GM19238 (cell line): ENCODE measurements at regions not wholly inside any gene's neighbourhood (a gene's known extent, or its start where the extent isn't known, plus 50 kb on each side); places are given as distances from the start of the nearest gene placed in this dataset.

Source experiments
- DNase-seq: peaks from one replicate; pipeline ENCODE4 v3.0.0; 2011; ENCODE audit warnings: low spot score; ENCODE audit not compliant: insufficient read length

DNA sequence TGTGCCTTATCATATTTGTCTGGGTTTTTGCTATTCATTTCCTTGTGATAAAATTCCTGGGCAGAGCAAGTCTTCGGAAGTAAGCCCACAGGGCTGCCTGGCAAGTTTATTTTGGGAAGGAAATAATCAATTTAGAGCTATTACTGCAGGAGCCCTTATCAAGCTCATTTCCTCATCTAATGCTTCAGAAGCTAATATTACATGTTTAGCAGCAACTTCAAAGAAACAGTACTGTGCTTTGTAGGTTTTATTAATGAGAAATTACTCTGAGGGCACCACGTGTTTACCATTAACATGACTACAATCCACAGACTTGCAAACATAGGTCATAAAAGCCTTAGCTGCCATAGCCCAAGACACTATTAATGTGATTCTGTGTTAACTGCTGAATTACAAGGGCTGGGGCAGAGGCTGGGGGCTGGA, 540.0 kb downstream of the SPRY1 start:
- no peak for DNase-seq

DNA sequence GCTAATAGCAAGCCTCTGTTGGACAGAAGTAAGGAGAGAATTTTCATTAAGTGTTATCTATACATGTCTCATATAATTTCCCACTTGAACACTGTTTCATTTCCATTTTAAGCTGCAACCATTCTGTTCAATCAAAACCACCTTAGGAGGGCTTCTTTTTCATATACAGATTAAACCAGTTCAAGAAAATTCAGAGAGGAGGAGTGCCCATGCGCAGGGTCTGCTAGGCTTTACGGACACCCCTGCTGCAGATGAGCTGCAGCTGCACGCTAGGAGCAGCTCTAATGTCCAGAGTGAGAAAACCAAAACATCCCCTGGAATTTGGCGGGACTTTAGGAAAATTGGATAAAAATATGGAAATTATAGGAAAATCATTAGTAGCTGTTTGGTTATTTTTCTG, 541.0 kb downstream of the SPRY1 start:
- DNase-seq: no peak

DNA sequence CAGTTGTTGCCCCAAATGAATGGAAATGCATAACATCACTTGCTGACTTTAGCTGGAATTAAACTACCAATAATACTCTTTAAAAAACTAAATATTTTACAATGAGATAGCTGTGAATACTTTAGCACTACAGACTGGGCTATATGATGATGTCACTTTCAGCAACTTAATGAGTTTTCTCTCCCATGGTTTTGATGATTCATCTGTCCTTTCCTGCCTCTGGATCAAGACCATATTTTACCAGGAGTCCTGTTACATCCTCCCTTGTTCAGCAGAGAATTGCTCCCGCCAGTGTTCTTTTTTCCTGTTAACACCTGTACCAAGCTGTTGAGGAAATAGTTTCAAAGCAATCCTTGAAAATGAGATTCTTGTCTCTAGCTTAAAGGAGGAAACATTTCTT, 543.0 kb downstream of the SPRY1 start:
- no peak for DNase-seq

DNA sequence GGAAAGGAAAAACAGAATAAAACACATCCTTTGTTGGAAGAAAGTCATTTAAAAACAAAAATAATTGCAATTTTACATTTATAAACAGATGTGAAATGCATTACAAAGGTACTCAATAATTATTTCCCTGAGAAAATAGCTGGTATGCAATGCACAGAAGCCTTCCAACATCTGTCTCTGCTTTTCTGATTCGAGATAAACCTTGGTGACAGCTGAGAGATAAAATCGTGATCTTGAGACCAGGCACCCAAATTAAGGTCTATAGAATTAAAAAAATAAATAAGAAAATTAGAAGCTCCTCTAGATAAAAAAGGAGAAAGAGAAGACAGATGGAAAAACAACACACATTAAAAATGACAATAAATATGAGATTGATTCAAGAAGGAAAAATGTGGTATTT, 544.0 kb downstream of the SPRY1 start:
- no peak for DNase-seq

DNA sequence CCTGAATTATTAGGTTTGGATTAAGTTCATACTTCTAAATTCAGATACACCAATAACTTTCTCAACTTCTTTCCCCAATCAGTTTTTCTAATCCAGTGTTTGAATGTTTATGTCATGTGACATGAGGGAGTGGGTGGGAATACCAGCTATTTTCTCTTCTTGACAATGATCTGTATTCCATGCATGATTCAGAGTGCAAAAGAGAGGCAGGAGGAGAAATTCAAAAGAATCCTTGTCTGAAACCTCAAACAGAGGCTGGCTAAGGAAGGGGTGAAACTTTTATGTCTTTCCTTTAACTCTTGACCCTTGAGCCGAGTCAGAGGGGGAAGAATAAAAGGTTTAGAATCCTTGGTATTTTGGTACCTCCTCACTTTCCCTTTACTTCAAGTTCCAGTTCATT, 544.7 kb downstream of the SPRY1 start:
- no peak for DNase-seq

DNA sequence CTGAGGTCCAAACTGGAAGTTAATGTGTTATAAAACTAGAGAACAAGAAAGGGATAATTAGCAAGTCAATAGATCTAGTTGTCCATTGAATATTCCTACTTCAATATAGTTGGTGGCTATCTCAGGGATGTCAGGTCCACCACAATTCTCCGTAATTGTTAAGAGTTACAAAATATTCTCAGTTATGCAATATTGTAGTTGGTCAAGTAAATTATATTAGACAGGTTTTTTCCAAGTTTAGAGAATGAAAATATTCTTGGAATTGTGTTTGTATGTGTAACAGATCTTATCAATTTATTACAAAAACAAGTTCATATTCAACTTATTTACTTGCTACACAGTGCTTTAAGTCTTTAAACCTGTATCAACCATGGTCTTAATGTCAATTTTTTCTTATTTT, 547.4 kb downstream of the SPRY1 start:
- DNase-seq: no peak

DNA sequence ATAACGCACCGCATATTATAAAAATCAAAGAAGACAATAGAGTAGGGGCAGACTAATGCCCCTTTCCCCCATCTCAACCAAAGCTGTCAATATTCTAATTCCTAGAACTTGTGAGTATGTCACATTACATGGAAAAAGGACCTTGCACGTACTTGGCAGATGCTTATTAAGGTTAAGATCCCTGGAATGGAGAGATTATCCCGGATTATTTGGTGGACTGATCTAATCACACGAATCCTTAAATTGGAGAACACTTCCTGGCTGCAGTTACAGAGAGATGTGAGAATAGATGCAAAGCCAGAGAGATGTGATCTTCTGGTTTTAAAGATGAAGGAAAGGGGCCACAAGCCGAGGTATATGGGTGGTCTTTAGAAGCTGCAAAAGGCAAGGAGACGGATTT, 548.7 kb downstream of the SPRY1 start:
- DNase-seq: no peak

DNA sequence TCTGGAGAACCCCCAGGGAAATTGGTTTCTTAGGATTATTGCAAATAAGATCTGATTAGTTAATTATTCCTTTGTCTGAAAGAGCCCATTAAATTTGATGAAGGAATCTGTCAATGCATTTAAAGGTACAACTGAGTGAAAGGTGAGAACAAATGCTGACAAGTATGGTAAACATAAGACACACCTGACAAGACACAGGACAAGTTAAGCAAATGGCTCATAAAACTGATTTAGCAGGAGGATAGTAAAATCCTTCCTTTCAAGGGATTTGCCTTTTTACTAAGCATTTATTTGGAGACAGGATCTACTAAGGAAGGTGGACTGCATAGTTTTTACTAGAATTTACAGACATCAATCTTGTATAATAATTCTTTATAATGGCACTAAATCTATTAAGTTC, 553.9 kb downstream of the SPRY1 start:
- DNase-seq: no peak

DNA sequence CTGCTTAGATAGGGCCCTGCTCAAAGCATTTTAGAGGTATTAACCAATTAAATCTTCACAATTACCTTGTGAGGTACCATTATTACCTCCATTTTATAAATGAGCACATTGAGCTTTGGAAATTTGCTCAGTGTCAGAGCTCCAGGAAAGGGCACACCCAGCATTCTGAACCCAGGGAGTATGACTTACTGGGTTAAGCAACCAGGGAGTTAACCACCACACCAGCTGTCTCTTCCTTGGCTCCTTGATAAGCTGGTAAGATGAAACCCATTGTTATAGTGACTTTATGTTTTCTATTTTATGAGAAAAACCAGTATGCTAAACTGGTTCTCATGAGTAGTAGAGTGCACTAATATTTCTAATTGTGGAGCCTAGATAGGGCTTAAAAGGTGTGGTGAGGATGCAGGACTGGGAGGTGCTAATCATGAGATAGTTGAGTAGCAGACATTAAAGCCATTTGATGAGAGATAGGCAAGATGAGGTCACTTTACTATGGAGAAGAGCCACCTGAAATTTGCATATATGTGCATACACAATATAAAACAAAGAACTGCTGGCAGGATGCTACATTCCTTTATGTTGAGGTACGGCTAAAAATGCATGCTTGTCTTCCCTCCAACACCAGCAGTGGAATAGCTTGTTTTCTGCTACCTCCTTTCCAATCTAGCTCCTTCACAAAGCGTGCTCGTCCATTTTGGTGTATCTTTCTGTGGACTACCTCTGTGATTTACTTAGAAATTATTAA, 556.1 kb downstream of the SPRY1 start:
- DNase-seq: no peak

DNA sequence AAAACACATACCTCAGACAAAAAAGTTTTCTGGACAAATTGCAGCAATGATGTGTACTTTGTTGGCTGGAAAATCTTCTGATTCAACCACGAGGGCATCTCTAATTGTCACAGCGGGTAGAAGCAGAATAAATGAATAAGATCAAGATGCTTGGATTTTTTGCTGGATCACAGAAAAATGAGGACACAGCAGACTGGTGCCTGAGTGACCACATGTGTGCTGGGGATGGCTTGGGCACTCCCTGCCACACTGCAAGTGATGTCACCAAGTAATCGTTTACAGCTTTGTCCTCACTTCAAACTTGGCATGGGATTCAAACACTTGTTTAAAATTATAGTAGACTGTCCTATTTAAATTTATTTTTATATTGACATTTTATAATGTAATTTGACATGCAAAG, 557.0 kb downstream of the SPRY1 start:
- no peak for DNase-seq

DNA sequence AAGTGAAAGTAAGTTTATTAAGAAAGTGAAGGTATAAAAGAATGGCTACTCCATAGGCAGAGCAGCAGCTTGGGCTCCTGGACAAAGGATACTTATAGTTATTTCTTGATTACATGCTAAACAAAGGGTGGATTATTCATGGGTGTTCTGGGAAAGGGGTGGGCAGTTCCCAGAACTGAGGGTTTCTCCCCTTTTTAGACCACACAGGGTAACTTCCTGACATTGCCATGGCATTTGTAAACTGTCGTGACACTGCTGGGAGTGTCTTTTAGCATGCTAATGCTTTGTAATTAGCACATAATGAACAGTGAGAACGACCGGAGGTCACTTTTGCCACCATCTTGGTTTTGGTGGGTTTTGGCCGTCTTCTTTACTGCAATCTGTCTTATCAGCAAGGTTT, 557.6 kb downstream of the SPRY1 start:
- no peak for DNase-seq

DNA sequence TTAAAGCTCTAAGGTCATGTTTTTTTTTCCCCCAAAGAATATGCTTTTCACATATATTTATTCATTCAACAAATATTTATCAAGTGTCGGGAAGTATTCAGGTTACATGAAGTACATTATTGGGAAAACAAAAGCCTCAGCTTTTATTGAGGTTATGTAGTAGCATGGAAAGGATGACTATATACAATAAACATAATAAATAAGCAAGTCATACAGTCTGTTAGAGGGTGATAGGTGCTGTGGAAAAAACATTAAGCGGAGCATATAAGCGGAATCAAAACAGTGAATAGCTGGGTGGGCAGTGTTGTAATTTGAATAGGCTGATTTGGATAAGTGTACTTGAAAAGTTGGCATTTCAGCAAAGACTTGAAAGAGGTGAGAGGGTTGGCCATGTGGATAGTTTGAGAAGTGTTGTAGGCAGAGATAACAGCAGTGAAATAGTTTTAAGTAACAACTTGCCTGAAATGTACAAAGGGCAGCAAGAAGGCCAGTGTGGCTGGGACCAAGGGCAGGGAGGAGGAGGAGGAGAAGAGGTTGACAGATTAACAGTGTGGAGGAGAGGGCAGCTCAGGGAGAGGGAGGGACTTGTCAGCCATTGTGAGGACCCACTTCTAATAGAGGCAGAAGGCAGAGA, 558.7 kb downstream of the SPRY1 start:
- no peak for DNase-seq

DNA sequence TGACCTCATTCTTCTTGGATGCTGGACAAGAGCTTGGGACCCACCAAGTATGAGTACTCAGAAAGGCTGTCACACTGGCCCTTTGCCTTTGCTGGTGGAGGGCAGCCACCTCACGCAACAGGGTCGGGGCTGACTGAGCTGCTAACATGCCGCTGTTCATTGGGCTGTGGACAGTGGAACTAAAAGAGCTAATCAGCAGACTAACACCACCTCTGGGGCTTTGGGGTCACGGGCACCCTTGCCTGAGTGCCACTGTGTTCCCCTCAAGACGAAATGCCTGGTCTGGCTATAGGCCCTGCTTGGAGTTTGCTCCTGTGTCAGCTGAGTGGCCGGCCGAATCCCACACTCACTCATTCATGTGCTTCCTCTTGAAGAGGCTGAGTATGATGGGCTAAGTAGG, 559.6 kb downstream of the SPRY1 start:
- DNase-seq: no peak

DNA sequence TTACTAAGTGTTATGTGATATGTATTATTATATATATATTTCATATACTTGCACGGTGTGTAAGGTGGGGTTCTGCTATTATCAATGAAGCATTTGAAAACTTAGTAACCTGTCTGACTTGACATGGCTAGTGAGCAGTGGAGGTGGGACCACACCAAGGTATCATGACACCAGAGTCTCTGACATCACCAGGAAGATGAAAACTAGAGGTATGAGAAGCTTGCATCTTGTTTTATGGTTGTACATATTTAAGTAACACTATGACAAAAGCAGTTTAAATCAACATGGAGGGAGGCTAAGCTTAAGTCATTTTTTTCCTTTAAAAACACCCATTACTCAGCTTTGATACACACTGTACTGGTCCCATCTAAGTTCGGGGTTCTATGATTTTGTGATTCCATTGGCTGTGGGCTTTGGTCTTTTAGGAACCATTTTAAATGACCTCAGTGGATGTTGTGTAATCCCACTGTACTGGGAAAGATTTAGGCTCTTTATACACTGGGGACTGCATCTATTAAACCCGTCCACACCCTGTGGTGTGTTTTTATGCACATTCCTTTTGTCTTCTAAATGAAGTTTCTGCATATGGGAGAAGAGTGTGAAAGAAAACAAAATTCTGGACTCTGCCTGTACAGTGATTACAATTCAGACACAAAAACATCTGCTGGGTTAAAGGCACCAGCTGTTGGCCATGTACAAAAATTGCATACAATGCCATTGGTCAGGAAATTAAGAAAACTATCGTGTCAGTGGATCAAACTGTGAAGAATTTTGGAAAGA, 570.6 kb downstream of the SPRY1 start:
- no peak for DNase-seq

DNA sequence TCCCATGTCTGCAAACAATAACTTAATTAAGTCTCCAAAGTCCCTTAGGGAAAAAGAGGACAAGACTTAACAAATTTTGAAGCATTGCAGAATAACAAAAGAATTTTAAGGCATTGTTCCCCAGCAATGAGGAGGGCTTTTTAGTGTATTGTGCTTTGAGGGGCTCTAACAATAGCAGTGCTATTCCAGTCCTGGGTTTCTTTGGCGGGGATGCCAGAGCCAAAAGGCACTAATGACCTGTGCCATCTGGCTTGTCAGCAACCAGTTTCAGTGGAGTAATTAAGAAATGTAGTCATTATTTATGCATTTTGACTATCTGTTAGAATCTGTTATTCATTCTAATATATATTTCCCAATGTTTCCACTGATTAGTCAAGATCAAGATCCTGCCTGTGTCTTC, 575.4 kb downstream of the SPRY1 start:
- no peak for DNase-seq

DNA sequence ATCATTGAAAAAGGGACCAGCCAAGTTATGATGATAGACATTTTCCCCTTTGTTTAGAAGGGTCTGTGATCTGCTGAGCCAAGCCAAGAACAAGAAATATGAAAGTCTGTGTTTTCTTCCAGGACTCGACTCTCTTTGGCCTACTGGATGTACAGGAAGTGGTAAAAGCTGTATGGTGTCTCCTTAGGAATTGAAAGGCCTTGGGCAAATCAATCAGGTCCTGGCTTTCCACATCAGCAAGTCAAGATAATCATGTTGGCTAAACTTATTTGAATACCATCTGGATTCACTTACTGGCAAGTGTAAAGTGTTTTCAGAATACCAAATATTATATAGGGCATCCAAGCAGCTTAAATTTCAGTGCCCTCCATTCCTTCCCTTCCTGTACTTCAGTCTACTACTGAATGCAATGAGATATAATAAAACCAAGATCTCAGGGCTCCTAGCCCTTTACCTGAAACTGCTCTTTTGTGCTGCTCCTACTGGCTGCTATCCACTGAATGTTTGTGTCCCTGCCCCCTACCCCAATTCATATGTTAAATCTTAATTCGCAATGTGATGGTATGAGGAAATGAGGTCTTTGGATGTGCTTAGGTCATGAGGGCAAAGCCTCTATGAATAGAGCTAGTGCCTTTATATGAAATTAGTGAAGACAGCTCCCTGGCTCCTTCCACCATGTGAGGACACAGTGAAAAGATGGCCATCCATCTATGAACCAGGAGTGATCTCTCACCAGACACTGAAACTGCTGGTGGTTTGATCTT, 578.0 kb downstream of the SPRY1 start:
- DNase-seq: no peak

DNA sequence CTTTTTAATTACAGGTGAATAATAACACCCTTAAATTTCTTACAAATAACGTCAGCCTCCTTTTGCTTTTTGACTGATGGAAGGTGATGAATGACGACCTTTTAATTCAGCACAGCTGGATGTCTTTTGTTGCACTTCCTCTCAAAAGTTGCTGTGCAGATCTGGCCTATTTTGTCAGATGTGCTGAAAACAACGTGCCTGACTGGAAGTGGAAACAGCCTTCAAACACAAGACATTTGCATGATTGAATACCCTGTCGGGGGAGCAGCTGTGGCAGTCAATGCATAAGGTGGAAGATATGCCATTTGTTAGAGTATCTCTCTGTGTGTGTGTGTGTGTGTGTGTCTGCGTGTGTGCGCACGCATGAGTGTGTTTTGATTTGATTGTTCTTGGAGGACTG, 579.7 kb downstream of the SPRY1 start:
- no peak for DNase-seq

DNA sequence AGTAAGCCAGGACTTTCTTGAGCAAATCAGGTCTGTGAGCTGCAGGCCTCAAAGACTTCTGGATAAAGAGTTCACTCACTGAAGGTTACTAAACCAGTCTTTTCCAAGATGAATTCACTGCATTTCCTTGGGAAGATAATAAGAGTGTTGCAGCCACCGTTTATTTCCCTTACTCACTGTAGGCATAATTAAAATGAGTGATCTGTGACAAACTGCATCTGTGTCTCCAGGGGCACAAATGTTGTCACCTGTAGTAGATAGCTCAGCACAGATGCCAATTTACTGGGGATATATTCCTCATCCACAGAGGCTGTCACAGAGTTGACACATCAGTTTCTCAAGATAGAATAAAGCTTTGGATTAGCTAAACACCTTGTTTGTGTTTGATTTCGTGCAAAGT, 580.2 kb downstream of the SPRY1 start:
- no peak for DNase-seq

DNA sequence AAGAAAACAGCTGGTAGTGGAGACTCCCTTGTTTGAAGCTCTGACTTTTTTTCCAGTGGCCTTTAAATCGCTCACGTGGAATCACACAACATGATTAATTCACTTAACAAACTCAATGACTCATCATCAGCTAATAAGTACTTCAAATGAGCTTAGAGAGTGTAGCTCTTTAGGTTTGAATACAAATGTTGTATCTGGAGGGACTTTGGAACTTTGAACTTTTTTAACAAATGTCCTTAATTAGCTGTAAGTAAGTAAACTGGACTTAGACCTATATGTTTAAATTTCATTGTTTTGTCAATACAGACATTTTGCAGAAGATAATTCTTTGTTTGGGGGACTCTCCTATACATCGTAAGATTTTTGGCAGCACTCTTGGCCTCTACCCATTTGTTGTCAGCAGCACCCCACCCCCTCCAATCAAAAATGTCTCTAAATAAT, 581.1 kb downstream of the SPRY1 start:
- DNase-seq: no peak

DNA sequence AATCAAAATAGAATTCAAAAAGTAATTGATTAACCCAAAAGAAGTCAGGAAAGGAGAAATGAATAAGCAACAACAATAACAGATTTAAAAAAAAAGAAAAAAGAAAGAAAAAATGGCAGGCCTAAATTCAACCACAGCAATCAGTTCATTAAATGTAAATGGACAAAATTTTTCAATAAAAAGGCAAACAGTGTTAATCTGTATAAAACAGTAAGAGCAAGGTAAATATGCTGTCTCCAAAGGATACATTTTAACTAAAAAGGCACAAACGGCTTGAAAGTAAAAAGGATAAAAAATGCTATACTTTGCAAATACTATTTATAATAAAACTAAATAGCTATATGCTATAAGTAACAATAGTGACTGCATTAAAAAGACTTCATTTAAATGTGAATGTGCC, 582.0 kb downstream of the SPRY1 start:
- no peak for DNase-seq

DNA sequence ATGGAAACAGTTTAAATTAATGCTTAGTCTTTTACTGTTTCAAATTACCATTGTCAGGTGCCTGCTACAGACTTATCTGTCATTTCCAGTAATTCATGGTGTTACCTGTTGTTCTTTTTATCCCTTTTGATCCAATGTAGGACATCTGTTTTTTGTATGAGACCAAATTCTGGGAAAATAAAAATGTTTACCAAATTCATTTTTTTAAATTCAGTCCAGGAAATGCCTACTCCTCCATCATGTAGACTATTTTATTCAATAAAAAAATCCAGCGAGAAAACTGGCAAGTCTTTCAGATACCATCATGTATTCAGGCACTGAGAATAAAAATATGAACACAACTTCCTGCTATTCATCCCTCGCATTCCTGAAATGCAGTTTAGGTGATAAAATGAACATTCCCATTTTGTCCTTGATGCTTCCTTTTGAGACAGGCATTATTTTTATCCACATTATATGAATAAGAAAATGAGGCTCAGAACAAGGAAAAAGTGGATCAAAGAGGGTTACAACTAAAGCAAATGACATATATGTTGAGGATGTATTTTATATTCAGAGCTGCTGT, 584.2 kb downstream of the SPRY1 start:
- DNase-seq: no peak
